H1 (cell line): ENCODE measurements at regions not wholly inside any gene's neighbourhood (a gene's known extent, or its start where the extent isn't known, plus 50 kb on each side); places are given as distances from the start of the nearest gene placed in this dataset.

Experiments used
- CTCF ChIA-PET: fragments of 300-600 bp; sonication (Branson Sonifier 250); formaldehyde crosslinking; loops from one replicate; lab custom pipeline; 2021; ENCODE audit not compliant: partially characterized antibody; lab: Charles Lee
- POLR2A ChIA-PET: fragments of 300-600 bp; sonication (Branson Sonifier 250); formaldehyde crosslinking; loops from one replicate; lab custom pipeline; 2021; ENCODE audit warnings: inconsistent platforms; ENCODE audit not compliant: partially characterized antibody; lab: Charles Lee
- DNase-seq, 2 experiments: peaks; one replicate each; pipeline versions ENCODE4 v3.0.0 to v3.0.0-alpha.2; 2010 to 2022; ENCODE audit warnings: low spot score in 2 of 2, low read depth in 1 of 2, mixed read lengths in 1 of 2
- FAIRE-seq: peaks from 2 replicates; lab custom pipeline; 2011; peaks lifted over from hg19 to GRCh38; lab: Jason Lieb, UNC
- H2AFZ ChIP-seq: 2 replicates; pipeline ENCODE4 v1.8.1; 2012; ENCODE audit warnings: low read length, inconsistent platforms
- H2AK5ac ChIP-seq: 2 replicates; pipeline ENCODE4 v1.6.1; 2013; ENCODE audit warnings: low read depth, low read length
- H2BK120ac ChIP-seq: replicated peaks from 2 replicates; pipeline ENCODE3; 2013; ENCODE audit warnings: low read depth, low read length, inconsistent platforms
- H2BK12ac ChIP-seq: 2 replicates; pipeline ENCODE4 v1.6.1; 2013; ENCODE audit warnings: low read depth, low read length
- H2BK15ac ChIP-seq: 2 replicates; pipeline ENCODE4 v1.6.1; 2013; ENCODE audit warnings: low read length
- H2BK20ac ChIP-seq: 2 replicates; pipeline ENCODE4 v1.6.1; 2013; ENCODE audit warnings: low read length
- H2BK5ac ChIP-seq: 2 replicates; pipeline ENCODE4 v1.6.1; 2013; ENCODE audit warnings: low read depth, low read length
- H3K14ac ChIP-seq: 2 replicates; pipeline ENCODE4 v1.6.1; 2013; ENCODE audit warnings: inconsistent platforms; ENCODE audit not compliant: insufficient read length
- H3K18ac ChIP-seq: 2 replicates; pipeline ENCODE4 v1.6.1; 2013; ENCODE audit warnings: low read length; ENCODE audit errors: extremely low read depth
- H3K23ac ChIP-seq: 2 replicates; pipeline ENCODE4 v1.6.1; 2013; ENCODE audit warnings: inconsistent platforms; ENCODE audit not compliant: insufficient read length
- H3K23me2 ChIP-seq: 2 replicates; pipeline ENCODE4 v1.6.1; 2013; ENCODE audit warnings: low read depth, low read length
- H3K27ac ChIP-seq: 2 replicates; pipeline ENCODE4 v1.6.1; 2011; ENCODE audit warnings: low read depth, low read length, inconsistent platforms
- H3K27me3 ChIP-seq, 4 experiments: replicated peaks in 1 of 4; 1 replicate in 1 of 4; 2 replicates in 3 of 4; pipeline versions ENCODE4 v1.6.1 to v1.8.1; 2011 to 2013; ENCODE audit warnings: low read length in 3 of 4, mild to moderate bottlenecking in 3 of 4, inconsistent platforms in 2 of 4, mixed read lengths in 2 of 4, moderate library complexity in 1 of 4; ENCODE audit not compliant: control insufficient read depth in 3 of 4, insufficient read depth in 3 of 4; ENCODE audit errors: extremely low read depth in 1 of 4
- H3K36me3 ChIP-seq, 4 experiments: 2 replicates each; pipeline versions ENCODE4 v1.6.1 to v1.8.1; 2011 to 2013; ENCODE audit warnings: mild to moderate bottlenecking in 4 of 4, low read length in 3 of 4, moderate library complexity in 2 of 4, control low read depth in 1 of 4, inconsistent platforms in 1 of 4; ENCODE audit not compliant: insufficient read depth in 4 of 4, control insufficient read depth in 2 of 4
- H3K4ac ChIP-seq: replicated peaks from 2 replicates; pipeline ENCODE3; 2013; ENCODE audit warnings: low read length, low read depth, mixed read lengths, inconsistent platforms; ENCODE audit not compliant: insufficient read length
- H3K4me1 ChIP-seq, 4 experiments: replicated peaks in 1 of 4; 1 replicate in 1 of 4; 2 replicates in 3 of 4; pipeline versions ENCODE4 v1.6.1 to v1.8.1; 2011 to 2013; ENCODE audit warnings: low read length in 3 of 4, inconsistent platforms in 2 of 4, mixed read lengths in 1 of 4; ENCODE audit not compliant: insufficient read depth in 4 of 4, control insufficient read depth in 3 of 4
- H3K4me2 ChIP-seq, 2 experiments: 2 replicates each; pipeline versions ENCODE4 v1.6.1 to v1.8.1; 2011 to 2013; ENCODE audit warnings: low read depth in 2 of 2, low read length in 2 of 2, control low read depth in 1 of 2, inconsistent platforms in 1 of 2, mild to moderate bottlenecking in 1 of 2; ENCODE audit not compliant: insufficient read depth in 1 of 2
- H3K4me3 ChIP-seq, 4 experiments: fragments of 200-600, 300-600 bp in 1 of 4; sonication (generic), shearing (Covaris generic), sonication (Bioruptor Twin) in 1 of 4; 2 replicates each; pipeline versions ENCODE4 v1.5.1 to v1.8.1; 2011 to 2016; ENCODE audit warnings: low read length in 4 of 4, low read depth in 3 of 4, control low read depth in 2 of 4, inconsistent platforms in 2 of 4, mild to moderate bottlenecking in 2 of 4, mixed read lengths in 1 of 4, moderate library complexity in 1 of 4; ENCODE audit not compliant: insufficient read depth in 2 of 4; ENCODE audit errors: extremely low read depth in 1 of 4
- H3K56ac ChIP-seq: replicated peaks from 2 replicates; pipeline ENCODE3; 2013; ENCODE audit warnings: low read depth, mild to moderate bottlenecking, mixed read lengths, low read length, inconsistent platforms; ENCODE audit not compliant: insufficient read length
- H3K79me1 ChIP-seq: 2 replicates; pipeline ENCODE4 v1.6.1; 2013; ENCODE audit warnings: low read depth, low read length, control low read depth
- H3K79me2 ChIP-seq, 2 experiments: 2 replicates each; pipeline versions ENCODE4 v1.6.1 to v1.8.1; 2012 to 2013; ENCODE audit warnings: low read length in 2 of 2, mild to moderate bottlenecking in 2 of 2, inconsistent platforms in 1 of 2; ENCODE audit not compliant: insufficient read depth in 2 of 2, control insufficient read depth in 1 of 2
- H3K9ac ChIP-seq, 4 experiments: replicated peaks in 1 of 4; 1 replicate in 1 of 4; 2 replicates in 3 of 4; pipeline versions ENCODE4 v1.6.1 to v1.8.1; 2011 to 2013; ENCODE audit warnings: low read depth in 3 of 4, low read length in 3 of 4, control low read depth in 2 of 4, mild to moderate bottlenecking in 2 of 4, moderate library complexity in 2 of 4, inconsistent platforms in 1 of 4; ENCODE audit errors: extremely low read depth in 1 of 4
- H3K9me3 ChIP-seq, 2 experiments: 2 replicates each; pipeline versions ENCODE4 v1.6.1 to v1.8.1; 2012 to 2013; ENCODE audit warnings: mild to moderate bottlenecking in 2 of 2, moderate library complexity in 2 of 2, control low read depth in 1 of 2, inconsistent platforms in 1 of 2, low read depth in 1 of 2, low read length in 1 of 2, mixed read lengths in 1 of 2; ENCODE audit not compliant: insufficient read depth in 2 of 2
- H4K20me1 ChIP-seq, 2 experiments: replicated peaks in 1 of 2; 2 replicates each; pipeline versions ENCODE3 to v1.8.1; 2011 to 2013; ENCODE audit warnings: inconsistent platforms in 2 of 2, low read length in 2 of 2, mild to moderate bottlenecking in 1 of 2; ENCODE audit not compliant: insufficient read depth in 2 of 2, control insufficient read depth in 1 of 2
- H4K5ac ChIP-seq: 2 replicates; pipeline ENCODE4 v1.6.1; 2013; ENCODE audit warnings: low read length, low read depth, mixed read lengths, inconsistent platforms; ENCODE audit not compliant: insufficient read length
- H4K8ac ChIP-seq: 2 replicates; pipeline ENCODE4 v1.8.0; 2013; ENCODE audit warnings: mild to moderate bottlenecking, moderate library complexity, low read length, inconsistent platforms; ENCODE audit not compliant: insufficient read depth; ENCODE audit errors: extremely low read depth
- H4K91ac ChIP-seq: replicated peaks from 2 replicates; pipeline ENCODE3; 2013; ENCODE audit warnings: low read length, mixed read lengths, inconsistent platforms; ENCODE audit not compliant: insufficient read length
- BRCA1 ChIP-seq: IDR thresholded peaks from 2 replicates; pipeline ENCODE4 v1.6.1; 2012; ENCODE audit warnings: low read depth, low read length, improper control_type of control experiment
- CBX8 ChIP-seq: fragments of 300-800, 300-1000 bp; sonication (generic); IDR thresholded peaks from 2 replicates; pipeline ENCODE4 v1.7.1; 2016; ENCODE audit warnings: low read depth, low read length, borderline replicate concordance
- EGR1 ChIP-seq: IDR thresholded peaks from 2 replicates; pipeline ENCODE4 v1.6.1; 2011; ENCODE audit warnings: low read depth, low read length, borderline replicate concordance
- EZH2 ChIP-seq: fragments of 200-600 bp; sonication (generic); IDR thresholded peaks from 2 replicates; pipeline ENCODE4 v1.7.1; 2012; ENCODE audit warnings: low read depth, mild to moderate bottlenecking, moderate library complexity, low read length, inconsistent platforms; ENCODE audit not compliant: severe bottlenecking
- HDAC2 ChIP-seq, 2 experiments: fragments of 300-600 bp in 1 of 2; sonication (generic) in 1 of 2; IDR thresholded peaks; 2 replicates each; pipeline ENCODE4 v1.6.1; 2011 to 2012; ENCODE audit warnings: low read depth in 2 of 2, low read length in 2 of 2, mild to moderate bottlenecking in 2 of 2, moderate library complexity in 2 of 2, borderline replicate concordance in 1 of 2, inconsistent platforms in 1 of 2
- JUN ChIP-seq: IDR thresholded peaks from 2 replicates; pipeline ENCODE4 v1.6.1; 2011; ENCODE audit warnings: low read depth, mild to moderate bottlenecking, improper control_type of control experiment, low read length
- JUND ChIP-seq: IDR thresholded peaks from 2 replicates; pipeline ENCODE4 v1.6.1; 2011; ENCODE audit warnings: mild to moderate bottlenecking, improper control_type of control experiment, low read length
- RFX5 ChIP-seq: IDR thresholded peaks from 2 replicates; pipeline ENCODE4 v1.6.1; 2011; ENCODE audit warnings: low read depth, low read length, improper control_type of control experiment, borderline replicate concordance
- TBP ChIP-seq: IDR thresholded peaks from 2 replicates; pipeline ENCODE4 v1.6.1; 2011; ENCODE audit warnings: low read depth, low read length, improper control_type of control experiment
- WGBS, 2 experiments: shearing (Covaris generic) in 1 of 2; methylation state at CpG; one replicate each; pipeline versions ENCODE4 v1.1.6 to v1.1.7; 2013 to 2015; ENCODE audit warnings: low lambda C conversion rate in 2 of 2, mixed read lengths in 2 of 2, inconsistent platforms in 1 of 2, low coverage in 1 of 2, missing lambda C conversion rate in 1 of 2; ENCODE audit not compliant: insufficient replicate concordance in 2 of 2, insufficient coverage in 1 of 2, insufficient read length in 1 of 2; ENCODE audit errors: extremely low coverage in 1 of 2, missing lambda C conversion rate in 1 of 2; 5-methylcytosine and 5-hydroxymethylcytosine counted together

DNA sequence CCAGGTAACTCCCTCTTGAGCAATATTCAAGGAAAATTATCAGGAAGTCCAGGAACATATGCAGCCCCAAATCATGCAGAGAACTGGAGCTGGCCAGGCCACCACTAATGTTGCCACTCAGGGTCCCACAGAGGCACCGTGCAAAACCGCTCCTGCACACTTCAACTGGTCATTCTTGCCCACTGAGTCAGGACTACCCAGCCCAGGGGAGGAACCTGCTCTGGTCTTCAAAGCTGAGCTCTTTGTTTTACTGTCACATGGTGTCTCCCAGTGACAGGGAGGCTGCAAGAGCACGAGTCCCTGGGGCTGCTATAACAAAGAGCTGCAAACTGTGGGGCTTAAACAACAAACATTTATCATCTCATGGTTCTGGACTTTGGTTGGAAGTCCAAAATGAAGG, 336.0 kb upstream of the PRDM1 start:
- H2AK5ac ChIP-seq, result no peak overlapping the region
- H3K14ac ChIP-seq, result no peak overlapping the region
- no peaks in the 10 kb centered on the region for H3K36me3 ChIP-seq
- H3K4me3 ChIP-seq, result no peak overlapping the region
- no peak overlapping the region for H3K27ac ChIP-seq
- no peak overlapping the region for H3K4me2 ChIP-seq
- no peak overlapping the region for H4K5ac ChIP-seq
- CTCF ChIA-PET, result interaction anchor here (1.0 to 1.3 kb wide), 3 partner anchors 13 to 85 kb away, joined by 3 read pairs; no protein-coding TSS in a partner anchor
- H2BK15ac ChIP-seq, result no peak overlapping the region
- no peak overlapping the region for H4K91ac ChIP-seq
- no peaks in the 10 kb centered on the region for H4K20me1 ChIP-seq
- H3K4ac ChIP-seq, result no peak overlapping the region
- no peak overlapping the region for H2BK5ac ChIP-seq
- H3K9ac ChIP-seq, result no peak overlapping the region
- H3K9me3 ChIP-seq, result peaks cover 2 to 5% of the 10 kb centered on the region in 2 experiments; a peak in 2 of 4 replicates
- POLR2A ChIA-PET, result no interaction called here
- H3K23me2 ChIP-seq, result no peaks in the 10 kb centered on the region
- H2BK120ac ChIP-seq, result no peak overlapping the region
- no peaks in the 10 kb centered on the region for H3K27me3 ChIP-seq
- no peak overlapping the region for H2BK20ac ChIP-seq
- H2BK12ac ChIP-seq, result no peak overlapping the region
- H3K18ac ChIP-seq, result no peak overlapping the region
- DNase-seq, result no peak
- peaks cover 0 to 7% (median 3%) of the 10 kb centered on the region in 4 experiments; a peak in 2 of 7 replicates for H3K4me1 ChIP-seq
- no peak overlapping the region for H3K56ac ChIP-seq
- no peak overlapping the region for H3K23ac ChIP-seq
- H3K79me1 ChIP-seq, result no peaks in the 10 kb centered on the region
- H4K8ac ChIP-seq, result no peak overlapping the region
- FAIRE-seq, result no peak
- H3K79me2 ChIP-seq, result no peaks in the 10 kb centered on the region
- H2AFZ ChIP-seq, result no peak overlapping the region
- WGBS, 2 experiments, result 92% methylated on average over 3 of the region's 3 CpGs; no CpG with 5 or more reads in 1 of the 2 experiments
- TF ChIP-seq BRCA1, result no peak
- no peak for TF ChIP-seq CBX8
- no peak for TF ChIP-seq TBP
- no peak for TF ChIP-seq RFX5
- no peak for TF ChIP-seq EGR1
- TF ChIP-seq JUN, result no peak
- no peak for TF ChIP-seq EZH2
- no peak for TF ChIP-seq JUND
- TF ChIP-seq HDAC2 (IDR thresholded peaks at IDR 0.05; ENCODE audit: borderline replicate concordance in 1 of 2, low read depth in 2 of 2, low read length in 2 of 2), result no peak
